IPS DF 4.7 (cell line): ENCODE measurements at regions not wholly inside any gene's neighbourhood (a gene's known extent, or its start where the extent isn't known, plus 50 kb on each side); places are given as distances from the start of the nearest gene placed in this dataset.

Experiments
- DNase-seq: peaks from one replicate; pipeline ENCODE4 v3.0.0-alpha.2; 2013; ENCODE audit warnings: low spot score; ENCODE audit errors: extremely low read depth

- DNase-seq: no peak
These were observed 147.3 kb downstream of the TLR5 start for GRCh38 chr1:222995620-222996309.

GRCh38 chr1:222996310-222996975, 146.6 kb downstream of the TLR5 start:
- no peak for DNase-seq

- no peak for DNase-seq
These were observed 142.4 kb downstream of the TLR5 start for GRCh38 chr1:223000632-223001031.

GRCh38 chr1:223001653-223002634, 141.1 kb downstream of the TLR5 start:
- no peak for DNase-seq

- DNase-seq: no peak
These were observed 139.5 kb downstream of the TLR5 start for GRCh38 chr1:223003549-223003948.

- no peak for DNase-seq
These were observed 136.7 kb downstream of the TLR5 start for GRCh38 chr1:223006371-223006770.

- no peak for DNase-seq
These were observed 136.0 kb downstream of the TLR5 start for GRCh38 chr1:223006917-223007648.

GRCh38 chr1:223007935-223008334, 135.1 kb downstream of the TLR5 start:
- no peak for DNase-seq

GRCh38 chr1:223008808-223009207, 134.2 kb downstream of the TLR5 start:
- no peak for DNase-seq

GRCh38 chr1:223009406-223009805, 133.6 kb downstream of the TLR5 start:
- DNase-seq: no peak

GRCh38 chr1:223010582-223011504, 132.2 kb downstream of the TLR5 start:
- no peak for DNase-seq

GRCh38 chr1:223011505-223011856, 131.6 kb downstream of the TLR5 start:
- DNase-seq: no peak

GRCh38 chr1:223012176-223012788, 130.8 kb downstream of the TLR5 start:
- no peak for DNase-seq

GRCh38 chr1:223012938-223013337, 130.1 kb downstream of the TLR5 start:
- DNase-seq: no peak

GRCh38 chr1:223014142-223014873, 128.7 kb downstream of the TLR5 start:
- no peak for DNase-seq

- DNase-seq: no peak
These were observed 126.7 kb downstream of the TLR5 start for GRCh38 chr1:223016381-223016780.

- DNase-seq: no peak
These were observed 126.2 kb downstream of the TLR5 start for GRCh38 chr1:223016890-223017289.

- no peak for DNase-seq
These were observed 125.8 kb downstream of the TLR5 start for GRCh38 chr1:223017291-223017690.

GRCh38 chr1:223018534-223018933, 124.5 kb downstream of the TLR5 start:
- no peak for DNase-seq
